GM21367 (cell line): ENCODE measurements at regions not wholly inside any gene's neighbourhood (a gene's known extent, or its start where the extent isn't known, plus 50 kb on each side); places are given as distances from the start of the nearest gene placed in this dataset.
"Not testable (repeated sequence)": the region's sequence is repeated elsewhere in the genome, so short reads cannot be mapped to it uniquely, and the experiment has no call there.

Source experiments
- ATAC-seq: cut with Tn5 transposase; IDR thresholded peaks from one replicate; pipeline ENCODE4 v1.9.1; 2021; ENCODE audit not compliant: unreplicated experiment

DNA sequence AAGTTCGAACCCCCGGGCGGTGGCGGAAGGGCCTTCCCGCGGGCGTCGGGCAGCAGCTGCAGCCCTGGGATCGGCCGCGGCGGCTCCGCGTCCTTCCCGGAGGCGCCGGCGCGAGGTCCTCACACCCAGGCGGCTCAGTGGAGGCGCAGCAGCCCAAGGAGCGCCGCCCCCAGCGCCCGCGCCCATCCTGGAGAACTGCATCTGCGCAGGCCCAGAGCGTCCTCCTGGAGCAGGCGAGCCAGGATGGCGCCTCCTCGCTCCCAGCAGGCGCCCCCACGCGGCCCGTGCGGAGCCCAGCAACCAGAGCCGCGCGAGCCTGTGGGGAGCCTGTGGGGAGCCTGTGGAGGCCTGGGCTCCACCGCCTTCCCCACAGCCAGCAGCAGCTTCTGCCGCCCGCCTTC is 872.5 kb downstream of the TMEM121 start:
- not testable (repeated sequence) for ATAC-seq

GRCh38 chr14:106401316-106401715 is 874.9 kb downstream of the TMEM121 start:
- not testable (repeated sequence) for ATAC-seq

- ATAC-seq = not testable (repeated sequence)
Measured at GRCh38 chr14:106410229-106410628, 883.8 kb downstream of the TMEM121 start.

- no peak for ATAC-seq
Measured at GRCh38 chr14:106414464-106414863, 888.1 kb downstream of the TMEM121 start.

- ATAC-seq = peak; percentile 88
Measured at GRCh38 chr14:106417224-106418049, 891.1 kb downstream of the TMEM121 start.

GRCh38 chr14:106419376-106419965 is 893.1 kb downstream of the TMEM121 start:
- no peak for ATAC-seq

GRCh38 chr14:106421431-106422033 is 895.1 kb downstream of the TMEM121 start:
- ATAC-seq = not testable (repeated sequence)

DNA sequence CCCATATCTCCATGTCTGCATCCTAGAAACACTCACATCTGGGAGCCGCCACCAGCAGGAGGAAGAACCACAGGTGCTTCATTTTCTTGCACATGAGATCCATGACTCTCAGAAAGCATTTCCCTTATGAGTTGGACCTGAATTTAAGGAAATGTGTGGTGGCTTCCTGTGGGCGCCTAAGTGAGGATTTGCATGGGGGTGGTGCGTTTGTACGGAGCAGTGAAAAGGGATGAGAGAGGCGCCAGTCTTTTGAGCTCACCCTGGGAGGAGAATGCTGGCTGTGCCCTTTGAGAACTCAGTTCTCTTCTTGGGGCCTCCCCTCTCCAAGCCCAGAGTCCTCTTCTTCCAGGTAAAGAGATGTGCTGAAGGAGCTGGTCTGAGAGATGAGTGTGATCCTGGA is 895.7 kb downstream of the TMEM121 start:
- ATAC-seq = no peak

- not testable (repeated sequence) for ATAC-seq
Measured at GRCh38 chr14:106425150-106425549, 898.8 kb downstream of the TMEM121 start.

GRCh38 chr14:106436310-106436905 is 910.0 kb downstream of the TMEM121 start:
- no peak for ATAC-seq

DNA sequence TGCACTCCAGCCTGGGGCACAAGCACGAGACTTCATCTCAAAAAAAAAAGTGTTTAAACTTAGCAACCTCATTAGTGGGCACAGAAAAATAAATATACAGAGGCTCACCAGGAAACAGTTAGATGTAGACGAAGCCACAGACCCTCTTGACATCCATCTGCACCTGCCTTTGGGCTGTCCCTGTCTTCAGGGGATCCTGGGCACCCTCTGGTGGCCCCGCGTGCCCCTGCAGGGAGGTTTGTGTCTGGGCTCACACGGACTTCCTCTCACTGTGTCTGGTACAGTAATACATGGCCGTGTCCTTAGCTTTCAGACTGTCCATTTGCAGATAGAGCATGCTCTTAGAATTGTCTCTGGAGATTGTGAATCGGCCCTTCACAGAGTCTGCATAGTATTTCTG is 916.5 kb downstream of the TMEM121 start:
- ATAC-seq = no peak

DNA sequence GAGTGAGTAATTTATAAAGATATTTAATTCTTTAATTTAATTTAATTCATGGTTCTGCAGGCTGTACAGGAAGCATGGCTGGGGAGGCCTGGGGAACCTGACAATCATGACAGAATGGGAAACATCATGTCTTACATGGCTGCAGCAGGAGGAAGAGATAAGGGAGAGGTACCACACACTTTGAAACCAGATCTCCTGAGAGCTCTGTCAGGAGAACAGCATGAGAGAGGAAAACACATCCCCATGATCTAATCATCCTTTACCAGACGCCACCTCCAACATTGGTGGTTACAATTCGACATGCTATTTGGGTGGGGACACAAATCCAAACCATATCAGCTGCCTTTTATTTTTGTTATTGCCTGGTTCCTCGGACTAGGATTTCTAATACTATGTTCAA is 928.6 kb downstream of the TMEM121 start:
- ATAC-seq = no peak

DNA sequence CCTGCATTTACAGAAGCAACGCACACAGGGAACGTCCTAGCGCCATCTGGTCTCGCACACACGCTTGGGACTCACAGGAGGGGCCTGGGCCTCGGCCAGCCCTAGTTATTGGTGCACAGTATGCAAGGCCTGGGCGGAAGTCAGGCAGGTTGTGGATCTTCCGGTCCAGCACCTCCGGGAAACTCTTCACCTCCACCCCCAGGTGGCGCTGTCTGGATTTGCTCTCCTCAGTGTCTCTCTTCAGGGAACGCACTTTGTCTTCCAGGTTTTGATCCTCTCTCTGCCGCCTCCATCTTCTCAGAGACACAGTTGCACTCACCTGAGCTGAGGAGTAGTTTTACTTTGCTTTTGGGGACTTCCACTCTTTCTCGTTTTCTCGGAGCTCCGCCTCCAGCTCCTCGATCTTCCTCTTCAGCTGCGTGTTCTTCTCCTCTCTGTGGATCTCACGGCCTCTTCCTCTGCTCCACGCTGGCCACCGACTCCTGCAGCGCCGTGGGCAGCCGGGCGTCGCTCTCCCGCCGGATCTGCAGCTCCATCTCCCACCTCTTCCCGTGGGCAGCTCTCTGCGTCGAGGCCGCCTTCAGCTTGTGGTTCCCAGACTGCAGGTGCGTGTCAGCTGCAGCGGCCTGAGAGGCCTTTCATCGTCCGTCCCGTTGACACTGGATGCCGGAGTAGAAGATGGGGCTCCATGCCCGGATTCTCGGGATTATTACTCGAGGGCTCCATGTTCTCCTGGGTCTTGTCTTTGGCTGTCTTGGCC is 933.8 kb downstream of the TMEM121 start:
- no peak for ATAC-seq

DNA sequence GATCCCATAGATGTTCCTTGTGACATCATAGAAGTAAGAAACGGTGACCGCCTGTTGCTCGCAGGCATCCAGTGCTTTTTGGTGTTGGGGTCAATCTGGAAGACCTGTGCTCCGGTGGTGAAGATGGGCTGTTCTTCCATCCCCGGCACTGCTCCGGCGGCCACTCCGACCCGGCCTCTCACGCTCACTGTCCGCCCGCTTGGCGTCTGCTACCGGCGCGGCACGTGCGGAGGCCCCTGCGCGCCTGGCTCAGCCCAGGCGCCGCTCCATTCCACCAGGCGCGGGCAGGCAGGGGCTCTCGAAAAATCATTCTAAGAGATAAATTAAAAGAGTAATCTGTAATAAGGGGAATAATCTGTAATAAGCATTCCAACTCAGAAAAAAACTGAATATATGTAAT is 934.5 kb downstream of the TMEM121 start:
- no peak for ATAC-seq

DNA sequence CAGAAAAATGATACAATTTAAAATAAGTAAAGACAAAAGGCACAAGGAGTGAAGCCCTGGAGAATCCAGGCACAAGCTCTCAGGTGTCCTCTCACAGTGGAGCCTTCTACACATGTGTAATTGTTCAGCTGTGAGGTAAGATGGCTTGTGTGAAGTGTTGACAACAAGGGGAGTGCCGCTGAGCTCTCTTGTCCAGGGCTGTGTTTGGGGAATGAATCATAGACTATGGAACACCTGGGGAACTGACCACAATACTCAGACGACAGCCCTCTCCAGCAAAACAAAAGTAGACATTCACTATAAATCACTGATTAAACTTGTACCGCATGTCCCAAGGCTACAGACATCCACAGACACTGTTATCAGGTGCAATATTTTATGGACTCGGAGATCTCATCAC is 940.1 kb downstream of the TMEM121 start:
- ATAC-seq = not testable (repeated sequence)

GRCh38 chr14:106468869-106469268 is 942.5 kb downstream of the TMEM121 start:
- ATAC-seq = not testable (repeated sequence)

DNA sequence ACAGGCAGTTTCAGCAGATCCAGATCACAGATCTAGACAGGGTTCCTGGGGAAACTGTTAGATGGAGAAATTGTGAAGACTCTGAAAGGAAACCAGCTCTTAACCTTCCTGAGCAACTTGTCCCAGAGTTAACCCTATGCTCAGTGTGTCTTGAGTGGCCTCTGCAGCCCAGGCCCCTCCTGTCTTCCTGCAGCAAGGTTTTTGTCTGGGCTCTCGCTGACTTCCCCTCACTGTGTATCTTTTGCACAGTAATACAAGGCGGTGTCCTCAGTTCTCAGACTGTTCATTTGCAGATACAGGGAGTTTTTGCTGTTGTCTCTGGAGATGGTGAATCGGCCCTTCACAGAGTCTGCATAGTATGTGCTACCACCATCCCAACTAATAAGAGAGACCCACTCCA is 943.6 kb downstream of the TMEM121 start:
- ATAC-seq = not testable (repeated sequence)

GRCh38 chr14:106474261-106475028 is 948.1 kb downstream of the TMEM121 start:
- ATAC-seq = not testable (repeated sequence)

DNA sequence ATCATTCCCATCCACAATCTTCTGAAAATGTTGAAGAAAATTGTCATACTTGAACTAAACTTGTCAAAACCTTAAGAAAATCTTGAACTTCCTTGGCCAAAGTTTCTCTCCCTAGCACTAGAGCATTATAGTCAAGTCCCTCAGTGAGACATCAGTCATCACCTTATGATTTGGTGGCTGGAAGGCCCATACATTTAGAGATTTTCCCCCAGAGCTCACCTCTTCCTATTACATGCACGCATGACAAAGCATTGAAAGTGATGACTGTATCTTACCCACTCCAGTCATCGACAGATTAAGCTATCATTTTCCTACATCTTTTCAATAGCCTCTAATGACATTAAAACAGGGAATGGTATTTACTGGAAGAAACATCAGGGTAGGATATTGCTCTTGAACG is 948.8 kb downstream of the TMEM121 start:
- not testable (repeated sequence) for ATAC-seq

- not testable (repeated sequence) for ATAC-seq
Measured at GRCh38 chr14:106477600-106477999, 951.2 kb downstream of the TMEM121 start.
